ENCODE measurements at regions not wholly inside any gene's neighbourhood (a gene's known extent, or its start where the extent isn't known, plus 50 kb on each side); places are given as distances from the start of the nearest gene placed in this dataset.

- DNase-seq (ENCODE audit: low spot score) = no peak
These were observed 528.6 kb downstream of the LTN1 start for GRCh38 chr21:28464095-28464494.

GRCh38 chr21:28459193-28459592, 533.5 kb downstream of the LTN1 start:
- DNase-seq (ENCODE audit: low spot score) = no peak

GRCh38 chr21:28458446-28458845, 534.2 kb downstream of the LTN1 start:
- DNase-seq (ENCODE audit: low spot score) = no peak

- DNase-seq (ENCODE audit: low spot score) = no peak
These were observed 537.5 kb downstream of the LTN1 start for GRCh38 chr21:28455253-28455600.

- no peak for DNase-seq (ENCODE audit: low spot score)
These were observed 538.0 kb downstream of the LTN1 start for GRCh38 chr21:28454564-28455252.

GRCh38 chr21:28447462-28447861, 545.2 kb downstream of the LTN1 start:
- DNase-seq (ENCODE audit: low spot score) = peak; percentile 12

GRCh38 chr21:28445141-28445830, 547.4 kb downstream of the LTN1 start:
- peak; percentile 7 for DNase-seq (ENCODE audit: low spot score)

GRCh38 chr21:28444557-28444956, 548.1 kb downstream of the LTN1 start:
- DNase-seq (ENCODE audit: low spot score) = no peak

- DNase-seq (ENCODE audit: low spot score) = no peak
These were observed 548.6 kb downstream of the LTN1 start for GRCh38 chr21:28444111-28444510.

- no peak for DNase-seq (ENCODE audit: low spot score)
These were observed 550.1 kb downstream of the LTN1 start for GRCh38 chr21:28442624-28443023.

- DNase-seq (ENCODE audit: low spot score) = no peak
These were observed 550.6 kb downstream of the LTN1 start for GRCh38 chr21:28442085-28442484.

GRCh38 chr21:28439788-28440187, 552.9 kb downstream of the LTN1 start:
- DNase-seq (ENCODE audit: low spot score) = no peak

GRCh38 chr21:28439251-28439650, 553.4 kb downstream of the LTN1 start:
- DNase-seq (ENCODE audit: low spot score) = no peak

- DNase-seq (ENCODE audit: low spot score) = no peak
These were observed 555.6 kb downstream of the LTN1 start for GRCh38 chr21:28437061-28437460.

GRCh38 chr21:28436286-28436932, 556.3 kb downstream of the LTN1 start:
- DNase-seq (ENCODE audit: low spot score) = no peak

- no peak for DNase-seq (ENCODE audit: low spot score)
These were observed 561.0 kb downstream of the LTN1 start for GRCh38 chr21:28431527-28432200.

- DNase-seq (ENCODE audit: low spot score) = no peak
These were observed 561.7 kb downstream of the LTN1 start for GRCh38 chr21:28431022-28431421.

- DNase-seq (ENCODE audit: low spot score) = no peak
These were observed 563.5 kb downstream of the LTN1 start for GRCh38 chr21:28429161-28429560.

GRCh38 chr21:28427394-28428022, 565.2 kb downstream of the LTN1 start:
- no peak for DNase-seq (ENCODE audit: low spot score)

- DNase-seq (ENCODE audit: low spot score) = no peak
These were observed 566.1 kb downstream of the LTN1 start for GRCh38 chr21:28426545-28426944.

GRCh38 chr21:28423521-28424190, 569.0 kb downstream of the LTN1 start:
- DNase-seq (ENCODE audit: low spot score) = no peak

Measured in hepatic stellate cell (primary cell).